ENCODE measurements at regions not wholly inside any gene's neighbourhood (a gene's known extent, or its start where the extent isn't known, plus 50 kb on each side); places are given as distances from the start of the nearest gene placed in this dataset.
A peak's percentile ranks its signal among the peaks of the same experiment; 100 is the strongest.

GRCh38 chr13:77986713-77987112 is 68.1 kb upstream of the EDNRB start:
- H3K27ac ChIP-seq (ENCODE audit: low read depth, low read length), result no peak overlapping the region

GRCh38 chr13:77985866-77986636 is 67.4 kb upstream of the EDNRB start:
- Histone ChIP-seq H3K9me3 (ENCODE audit: control insufficient read depth in 5 of 5, low read length in 5 of 5) (no peaks in the 10 kb centered on the region), H3K36me3 (ENCODE audit: control insufficient read depth in 5 of 5, insufficient read depth in 5 of 5, low read length in 5 of 5) (no peaks in the 10 kb centered on the region), H3K27ac (ENCODE audit: low read depth, low read length) (no peak overlapping the region), H3K27me3 (ENCODE audit: control insufficient read depth in 5 of 5, insufficient read depth in 4 of 5, low read length in 5 of 5) (no peaks in the 10 kb centered on the region), H3K4me1 (ENCODE audit: control insufficient read depth in 5 of 5, insufficient read depth in 5 of 5, low read length in 5 of 5) (peaks cover 0 to 18% (median 13%) of the 10 kb centered on the region in 5 donors), H3K9ac (ENCODE audit: low read length in 5 of 5) (no peak overlapping the region), H3K4me3 (ENCODE audit: low read depth in 1 of 5, low read length in 5 of 5) (no peak overlapping the region)

More at GRCh38 chr13:77986713-77987112, 68.1 kb upstream of the EDNRB start:
- Histone ChIP-seq H3K27me3 (ENCODE audit: control insufficient read depth in 5 of 5, insufficient read depth in 4 of 5, low read length in 5 of 5) (no peaks in the 10 kb centered on the region), H3K9me3 (ENCODE audit: control insufficient read depth in 5 of 5, low read length in 5 of 5) (no peaks in the 10 kb centered on the region), H3K9ac (ENCODE audit: low read length in 5 of 5) (no peak overlapping the region), H3K4me3 (ENCODE audit: low read depth in 1 of 5, low read length in 5 of 5) (no peak overlapping the region), H3K36me3 (ENCODE audit: control insufficient read depth in 5 of 5, insufficient read depth in 5 of 5, low read length in 5 of 5) (no peaks in the 10 kb centered on the region), H3K4me1 (ENCODE audit: control insufficient read depth in 5 of 5, insufficient read depth in 5 of 5, low read length in 5 of 5) (peaks cover 0 to 14% (median 12%) of the 10 kb centered on the region in 5 donors)

DNA sequence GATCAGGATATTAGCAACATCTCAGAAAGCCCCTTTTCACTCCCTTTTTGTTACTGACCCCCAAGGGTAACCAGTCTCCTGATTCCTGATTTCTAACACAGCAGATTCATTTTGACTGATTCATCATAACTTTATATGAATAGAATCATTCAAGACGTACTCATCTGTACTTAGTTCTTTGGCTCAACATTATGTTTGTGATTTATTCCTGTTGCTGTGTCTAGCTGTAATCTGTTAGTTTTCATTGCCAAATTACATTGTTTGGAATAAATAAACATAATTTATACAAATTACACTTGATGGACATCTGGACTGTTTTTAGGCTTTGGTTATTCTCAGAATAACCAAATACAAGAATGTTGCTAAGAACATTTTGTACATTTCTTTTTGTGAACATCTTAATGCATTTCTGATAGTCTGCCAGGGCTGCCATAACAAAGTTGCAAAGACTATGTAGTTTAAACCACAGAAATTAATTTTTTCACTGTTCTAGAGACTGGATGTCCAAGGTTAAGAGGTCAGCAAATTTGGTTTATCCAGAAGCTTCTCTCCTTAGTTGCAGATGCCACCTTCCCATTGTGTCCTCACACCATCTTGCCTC is 62.8 kb upstream of the EDNRB start:
- H3K4me3 ChIP-seq (ENCODE audit: low read depth in 1 of 5, low read length in 5 of 5), result no peak overlapping the region
- peak overlapping the region; percentile 56 for H3K27ac ChIP-seq (ENCODE audit: low read depth, low read length)
- H3K27me3 ChIP-seq (ENCODE audit: control insufficient read depth in 5 of 5, insufficient read depth in 4 of 5, low read length in 5 of 5), result no peaks in the 10 kb centered on the region
- peaks cover 2 to 19% (median 15%) of the 10 kb centered on the region in 5 donors for H3K4me1 ChIP-seq (ENCODE audit: control insufficient read depth in 5 of 5, insufficient read depth in 5 of 5, low read length in 5 of 5)
- H3K9me3 ChIP-seq (ENCODE audit: control insufficient read depth in 5 of 5, low read length in 5 of 5), result no peaks in the 10 kb centered on the region
- H3K36me3 ChIP-seq (ENCODE audit: control insufficient read depth in 5 of 5, insufficient read depth in 5 of 5, low read length in 5 of 5), result no peaks in the 10 kb centered on the region
- H3K9ac ChIP-seq (ENCODE audit: low read length in 5 of 5), result peak overlapping the region in 1 of 5 donors; percentile 51

- Histone ChIP-seq H3K9ac (ENCODE audit: low read length in 5 of 5) (peak overlapping the region in 1 of 5 donors; percentile 51), H3K27me3 (ENCODE audit: control insufficient read depth in 5 of 5, insufficient read depth in 4 of 5, low read length in 5 of 5) (no peaks in the 10 kb centered on the region), H3K36me3 (ENCODE audit: control insufficient read depth in 5 of 5, insufficient read depth in 5 of 5, low read length in 5 of 5) (no peaks in the 10 kb centered on the region), H3K27ac (ENCODE audit: low read depth, low read length) (peak overlapping the region; percentile 56), H3K4me1 (ENCODE audit: control insufficient read depth in 5 of 5, insufficient read depth in 5 of 5, low read length in 5 of 5) (peaks cover 0 to 19% (median 10%) of the 10 kb centered on the region in 5 donors), H3K9me3 (ENCODE audit: control insufficient read depth in 5 of 5, low read length in 5 of 5) (no peaks in the 10 kb centered on the region), H3K4me3 (ENCODE audit: low read depth in 1 of 5, low read length in 5 of 5) (no peak overlapping the region)
Observed at GRCh38 chr13:77980592-77980991, 62.0 kb upstream of the EDNRB start.

GRCh38 chr13:77979721-77980385 is 61.2 kb upstream of the EDNRB start:
- Histone ChIP-seq H3K9me3 (ENCODE audit: control insufficient read depth in 5 of 5, low read length in 5 of 5) (no peaks in the 10 kb centered on the region), H3K36me3 (ENCODE audit: control insufficient read depth in 5 of 5, insufficient read depth in 5 of 5, low read length in 5 of 5) (no peaks in the 10 kb centered on the region), H3K27ac (ENCODE audit: low read depth, low read length) (no peak overlapping the region), H3K27me3 (ENCODE audit: control insufficient read depth in 5 of 5, insufficient read depth in 4 of 5, low read length in 5 of 5) (no peaks in the 10 kb centered on the region), H3K4me3 (ENCODE audit: low read depth in 1 of 5, low read length in 5 of 5) (no peak overlapping the region), H3K9ac (ENCODE audit: low read length in 5 of 5) (peak overlapping the region in 1 of 5 donors; percentile 51), H3K4me1 (ENCODE audit: control insufficient read depth in 5 of 5, insufficient read depth in 5 of 5, low read length in 5 of 5) (peaks cover 0 to 19% (median 10%) of the 10 kb centered on the region in 5 donors)

- H3K9me3 ChIP-seq (ENCODE audit: control insufficient read depth in 5 of 5, low read length in 5 of 5), result no peaks in the 10 kb centered on the region
- H3K36me3 ChIP-seq (ENCODE audit: control insufficient read depth in 5 of 5, insufficient read depth in 5 of 5, low read length in 5 of 5), result no peaks in the 10 kb centered on the region
- H3K9ac ChIP-seq (ENCODE audit: low read length in 5 of 5), result no peak overlapping the region
- no peak overlapping the region for H3K4me3 ChIP-seq (ENCODE audit: low read depth in 1 of 5, low read length in 5 of 5)
- H3K4me1 ChIP-seq (ENCODE audit: control insufficient read depth in 5 of 5, insufficient read depth in 5 of 5, low read length in 5 of 5), result peaks cover 0 to 7% (median 3%) of the 10 kb centered on the region in 5 donors
- H3K27me3 ChIP-seq (ENCODE audit: control insufficient read depth in 5 of 5, insufficient read depth in 4 of 5, low read length in 5 of 5), result no peaks in the 10 kb centered on the region
- no peak overlapping the region for H3K27ac ChIP-seq (ENCODE audit: low read depth, low read length)
Observed at GRCh38 chr13:77975358-77976042, 56.9 kb upstream of the EDNRB start.

DNA sequence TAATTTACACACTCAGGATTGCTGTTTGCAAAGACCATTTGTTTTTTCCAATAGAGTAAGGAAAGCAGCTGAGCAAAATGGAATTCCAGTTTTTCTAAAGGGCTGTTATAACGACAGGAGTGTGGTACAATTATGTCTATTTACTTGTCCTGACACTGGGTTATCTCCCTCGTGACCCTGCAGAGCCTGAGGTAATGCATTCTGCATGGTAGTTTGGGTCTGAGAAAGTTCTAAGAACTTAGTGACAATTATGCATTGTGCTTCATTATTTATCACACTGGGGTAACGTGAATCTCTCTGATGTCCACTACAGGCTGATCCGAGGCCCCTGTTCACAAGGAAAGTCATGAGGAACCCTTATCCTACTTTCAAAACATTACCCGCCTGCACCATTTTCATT is 50.7 kb upstream of the EDNRB start:
- no peak overlapping the region for H3K4me3 ChIP-seq (ENCODE audit: low read depth in 1 of 5, low read length in 5 of 5)

More for the DNA sequence above, 50.7 kb upstream of the EDNRB start:
- no peaks in the 10 kb centered on the region for H3K9me3 ChIP-seq (ENCODE audit: control insufficient read depth in 5 of 5, low read length in 5 of 5)
- H3K27me3 ChIP-seq (ENCODE audit: control insufficient read depth in 5 of 5, insufficient read depth in 4 of 5, low read length in 5 of 5), result no peaks in the 10 kb centered on the region
- H3K4me1 ChIP-seq (ENCODE audit: control insufficient read depth in 5 of 5, insufficient read depth in 5 of 5, low read length in 5 of 5), result peaks cover 0 to 24% (median 11%) of the 10 kb centered on the region in 5 donors
- no peak overlapping the region for H3K27ac ChIP-seq (ENCODE audit: low read depth, low read length)
- H3K36me3 ChIP-seq (ENCODE audit: control insufficient read depth in 5 of 5, insufficient read depth in 5 of 5, low read length in 5 of 5), result no peaks in the 10 kb centered on the region
- H3K9ac ChIP-seq (ENCODE audit: low read length in 5 of 5), result no peak overlapping the region

Data from subcutaneous abdominal adipose tissue (tissue), 5 donors.